GM19452 (cell line): ENCODE measurements at regions not wholly inside any gene's neighbourhood (a gene's known extent, or its start where the extent isn't known, plus 50 kb on each side); places are given as distances from the start of the nearest gene placed in this dataset.
"Not testable (repeated sequence)": the region's sequence is repeated elsewhere in the genome, so short reads cannot be mapped to it uniquely, and the experiment has no call there.

Experiments
- ATAC-seq: cut with Tn5 transposase; IDR thresholded peaks from one replicate; pipeline ENCODE4 v1.9.1; 2021; ENCODE audit not compliant: unreplicated experiment

DNA sequence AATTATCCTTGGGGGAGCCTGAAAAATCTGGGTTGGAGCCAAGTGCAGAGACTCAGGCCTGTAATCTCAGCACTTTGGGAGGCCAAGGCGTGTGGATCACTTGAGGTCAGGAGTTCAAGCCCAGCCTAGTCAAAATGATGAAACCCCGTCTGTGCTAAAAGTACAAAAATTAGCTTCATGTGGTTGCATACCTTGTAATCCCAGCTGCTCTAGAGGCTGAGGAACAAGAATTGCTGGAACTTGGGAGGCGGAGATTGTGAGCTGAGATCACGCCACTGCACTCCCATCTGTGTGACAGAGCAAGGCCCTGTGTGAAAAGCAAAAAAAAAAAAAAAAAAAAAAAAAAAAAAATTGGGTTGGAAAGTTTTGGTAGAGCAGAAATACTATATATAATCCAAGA is 1563.6 kb upstream of the PRMT6 start:
- no peak for ATAC-seq

DNA sequence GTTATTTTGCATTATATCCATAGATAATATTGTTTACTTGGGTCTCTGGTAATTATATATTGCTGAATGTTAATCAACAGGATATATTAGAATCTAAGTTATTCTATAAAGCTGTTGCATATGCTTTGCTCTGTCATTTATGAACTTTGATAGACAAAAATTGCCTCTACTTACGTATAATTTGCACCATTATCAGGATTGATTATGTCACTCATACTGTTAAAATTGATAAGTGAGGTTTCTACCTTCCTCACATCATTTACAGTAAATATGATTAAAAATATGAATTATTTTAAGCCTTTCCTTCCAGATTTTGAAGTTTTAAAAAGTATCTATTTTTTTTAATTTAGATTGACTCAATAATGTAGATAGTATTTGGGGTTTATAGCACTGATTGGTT is 1540.4 kb upstream of the PRMT6 start:
- no peak for ATAC-seq

- no peak for ATAC-seq
Observed at GRCh38 chr1:105533996-105534395, 1522.5 kb upstream of the PRMT6 start.

- no peak for ATAC-seq
Observed at GRCh38 chr1:105544475-105544874, 1512.0 kb upstream of the PRMT6 start.

DNA sequence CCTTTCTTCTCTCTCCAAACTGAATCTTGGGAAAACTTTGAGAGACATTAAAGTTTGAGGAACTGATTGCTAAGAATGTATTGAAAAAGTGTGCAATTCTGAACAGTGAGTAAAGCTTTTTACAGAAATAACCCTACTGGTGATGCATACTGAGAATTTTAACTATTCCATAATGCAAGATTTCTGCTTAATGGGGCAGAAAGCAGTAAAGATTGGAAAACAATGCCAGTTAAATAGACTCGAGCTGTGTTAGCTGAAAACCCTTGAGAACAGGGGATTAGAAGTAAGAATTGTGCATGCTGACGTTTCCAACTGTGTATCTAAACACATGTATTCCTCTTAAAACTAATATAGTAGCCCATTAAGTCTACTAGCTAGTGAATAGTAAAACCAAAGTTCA is 1500.2 kb upstream of the PRMT6 start:
- no peak for ATAC-seq

DNA sequence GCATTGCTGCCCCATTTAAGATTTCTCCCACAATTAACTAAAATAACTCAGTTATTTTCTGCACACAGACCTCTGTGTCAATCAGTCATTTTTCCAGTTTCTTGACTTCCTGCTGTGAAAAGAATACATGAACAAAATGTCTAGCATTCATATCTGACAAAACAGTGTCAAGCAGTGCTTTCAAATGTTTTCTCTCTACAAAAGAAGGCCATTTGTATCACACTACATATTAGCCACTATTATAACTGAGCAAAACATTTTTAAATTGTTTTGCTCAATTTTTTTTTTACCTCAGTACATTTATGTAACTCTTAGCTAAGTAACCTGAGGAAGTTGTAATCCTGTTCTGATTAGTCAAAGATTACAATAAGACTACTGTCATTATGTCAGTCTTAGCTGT is 1498.5 kb upstream of the PRMT6 start:
- ATAC-seq: no peak

DNA sequence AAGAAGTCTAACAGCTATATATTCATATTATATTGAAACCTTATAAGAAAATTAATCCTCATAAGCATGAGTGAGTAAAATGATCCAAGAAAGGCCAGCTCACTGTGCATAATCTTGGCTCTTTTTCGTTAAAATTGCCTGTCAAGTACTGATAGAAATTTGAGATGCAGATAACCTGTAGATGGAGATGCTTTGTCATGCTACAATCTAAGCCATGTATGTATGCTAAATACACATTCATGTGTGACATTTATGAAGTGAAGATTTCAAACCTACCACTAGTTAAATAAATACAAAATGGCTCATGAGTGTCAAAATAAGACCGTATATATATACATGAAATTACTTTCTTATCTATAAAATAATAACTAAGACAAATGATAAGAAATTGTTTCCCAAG is 1491.5 kb upstream of the PRMT6 start:
- ATAC-seq: no peak

- no peak for ATAC-seq
Observed at GRCh38 chr1:105585791-105586190, 1470.7 kb upstream of the PRMT6 start.

GRCh38 chr1:105591681-105592080 is 1464.8 kb upstream of the PRMT6 start:
- no peak for ATAC-seq

GRCh38 chr1:105608713-105609112 is 1447.8 kb upstream of the PRMT6 start:
- no peak for ATAC-seq

DNA sequence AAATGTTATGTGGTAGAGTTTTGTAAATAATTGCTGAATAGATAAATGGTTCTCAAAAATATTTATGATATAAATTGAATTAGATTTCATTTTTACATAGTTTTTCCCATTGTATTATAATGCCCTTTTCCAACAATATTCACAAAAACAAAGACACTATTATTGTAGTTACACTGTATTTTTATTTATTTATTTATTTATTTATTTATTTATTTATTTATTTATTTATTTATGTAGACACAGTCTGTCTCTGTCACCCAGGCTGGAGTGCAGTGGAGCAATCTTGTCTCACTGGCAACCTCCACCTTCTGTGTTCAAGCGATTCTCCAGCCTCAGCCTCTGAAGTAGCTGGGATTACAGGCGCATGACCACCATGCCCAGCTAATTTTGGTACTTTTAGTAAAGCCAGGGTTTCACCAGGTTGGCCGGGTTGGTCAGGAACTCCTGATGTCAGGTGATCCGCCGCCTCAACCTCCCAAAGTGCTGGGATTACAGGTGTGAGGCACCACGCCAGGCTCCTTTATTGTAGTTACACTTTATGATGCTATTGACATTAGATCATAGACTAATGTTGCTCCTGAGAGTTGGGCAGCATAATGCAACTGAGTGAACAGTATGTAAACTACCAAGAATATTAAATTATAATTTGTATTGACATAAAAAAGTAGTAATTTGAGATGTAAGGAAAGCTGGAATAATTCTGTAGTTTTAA is 1430.0 kb upstream of the PRMT6 start:
- ATAC-seq: no peak

- ATAC-seq: not testable (repeated sequence)
Observed at GRCh38 chr1:105631153-105631744, 1425.2 kb upstream of the PRMT6 start.

DNA sequence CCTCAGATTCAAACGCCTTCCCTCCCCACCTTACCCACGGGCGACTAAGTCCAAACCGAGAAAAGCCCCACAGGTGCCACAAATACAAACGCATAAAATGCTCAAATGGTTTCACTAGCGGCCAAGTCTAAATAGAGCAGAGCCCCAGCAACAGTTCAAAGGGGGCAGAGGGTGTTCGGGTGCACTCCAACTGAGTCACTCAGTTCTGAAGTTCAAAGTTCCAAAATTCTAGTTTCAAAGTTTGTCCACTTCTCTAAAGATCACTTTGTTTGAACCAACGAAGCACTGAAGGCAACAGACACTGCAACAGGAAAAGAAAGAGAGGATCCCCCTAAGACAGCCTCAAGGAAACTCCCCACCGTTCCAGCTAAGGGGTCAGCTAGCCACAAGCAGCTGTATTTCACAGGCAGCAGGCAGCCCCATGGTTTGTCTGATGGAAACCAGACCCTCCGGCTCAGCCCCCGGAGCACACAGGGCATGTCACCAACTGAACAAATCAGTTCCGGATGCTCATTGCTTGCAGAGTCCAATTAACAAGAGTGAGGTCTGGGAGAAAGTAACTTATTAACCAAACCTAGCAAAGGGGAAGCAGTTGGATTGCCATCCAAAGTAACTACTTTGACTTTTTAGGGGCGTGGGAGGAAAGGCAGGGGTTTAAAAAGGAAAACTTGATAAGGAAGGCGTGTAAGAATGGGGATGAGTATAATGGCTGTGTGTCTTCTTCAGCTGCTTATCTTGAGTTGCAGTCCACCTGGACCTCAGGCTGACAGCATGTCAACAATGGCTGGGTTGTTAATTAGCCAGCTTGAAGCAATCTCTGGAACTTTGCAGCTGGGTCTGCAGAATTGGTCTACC is 1423.9 kb upstream of the PRMT6 start:
- no peak for ATAC-seq

DNA sequence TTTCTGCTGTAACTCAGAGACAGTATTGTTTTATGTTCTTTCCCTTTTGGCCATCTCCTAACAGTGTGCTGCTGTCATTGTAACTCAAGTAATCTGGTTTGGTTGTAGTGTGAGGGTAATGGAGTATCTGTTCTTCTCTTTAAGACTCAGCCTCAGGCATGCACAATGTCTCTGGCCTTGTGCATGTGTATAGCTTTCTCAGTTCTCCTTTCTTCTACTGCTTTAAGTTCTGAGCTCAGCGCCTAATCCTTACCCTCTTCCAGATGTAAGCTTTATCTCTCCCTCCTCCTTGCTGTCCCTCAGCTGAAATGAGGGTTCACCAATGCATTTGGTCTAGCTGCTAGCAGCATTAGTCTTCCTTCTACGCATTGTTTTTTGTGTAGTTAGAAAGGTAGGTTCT is 1420.4 kb upstream of the PRMT6 start:
- ATAC-seq: no peak

DNA sequence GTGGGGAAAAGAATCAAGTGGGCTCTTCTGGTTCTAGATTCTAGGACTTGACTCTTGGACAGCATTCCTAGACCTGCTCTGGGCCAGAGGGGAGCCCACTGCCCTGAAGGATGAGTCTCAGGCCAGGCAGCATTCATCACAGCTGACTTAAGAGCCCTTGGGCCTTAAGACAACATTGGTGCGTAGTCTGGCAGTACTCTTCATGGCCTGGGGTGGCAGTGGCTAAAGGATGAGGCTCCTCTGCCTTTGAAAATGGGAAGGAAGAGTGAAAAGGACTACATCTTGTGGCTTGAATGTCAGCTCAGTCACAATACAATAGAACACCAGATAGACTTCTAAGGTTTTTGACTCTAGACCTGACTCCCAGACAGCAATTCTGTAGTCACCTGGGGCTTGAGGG is 1415.1 kb upstream of the PRMT6 start:
- no peak for ATAC-seq

- no peak for ATAC-seq
Observed at GRCh38 chr1:105652109-105652508, 1404.4 kb upstream of the PRMT6 start.

- no peak for ATAC-seq
Observed at GRCh38 chr1:105655032-105655431, 1401.4 kb upstream of the PRMT6 start.

GRCh38 chr1:105664495-105664894 is 1392.0 kb upstream of the PRMT6 start:
- ATAC-seq: no peak

DNA sequence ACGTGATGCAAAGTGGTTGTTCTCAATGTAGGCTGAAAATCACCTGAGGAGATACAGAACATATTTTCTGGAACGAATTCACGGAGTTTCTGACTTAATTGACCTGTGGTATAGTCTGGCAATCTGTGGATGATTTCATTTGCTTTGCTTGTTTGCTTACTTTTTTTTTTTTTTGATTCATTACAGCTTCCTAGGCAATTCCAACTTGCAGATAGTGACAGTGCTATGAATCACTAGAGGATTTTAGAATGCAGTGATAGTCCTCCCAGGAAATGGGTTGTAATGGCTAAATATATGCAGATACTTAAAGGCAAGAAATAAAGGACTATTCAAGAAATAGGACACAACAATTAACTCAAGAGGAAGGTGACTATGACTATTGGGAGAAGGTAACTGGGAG is 1378.1 kb upstream of the PRMT6 start:
- no peak for ATAC-seq

- no peak for ATAC-seq
Observed at GRCh38 chr1:105684714-105685113, 1371.8 kb upstream of the PRMT6 start.

DNA sequence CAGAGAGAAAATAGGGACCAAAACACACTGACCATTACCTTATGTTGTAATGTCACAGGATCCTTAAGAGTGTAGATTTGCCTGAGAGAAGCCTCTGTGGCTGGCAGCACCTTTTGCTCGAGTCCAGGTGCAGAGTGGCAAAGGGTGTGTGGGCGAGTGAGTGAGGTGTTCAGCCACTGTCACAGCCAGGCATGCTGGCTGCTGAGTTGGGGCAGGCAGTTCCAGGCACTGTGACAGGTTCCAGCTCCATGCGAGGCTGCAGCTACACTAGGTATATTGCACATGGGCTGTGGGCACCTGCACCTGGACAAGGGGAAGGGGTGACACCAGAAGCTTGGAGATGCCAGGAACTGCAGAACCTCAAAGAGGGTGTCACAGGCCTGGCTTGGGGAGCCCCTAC is 1370.4 kb upstream of the PRMT6 start:
- ATAC-seq: no peak
